ENCODE measurements at regions not wholly inside any gene's neighbourhood (a gene's known extent, or its start where the extent isn't known, plus 50 kb on each side); places are given as distances from the start of the nearest gene placed in this dataset.

DNA sequence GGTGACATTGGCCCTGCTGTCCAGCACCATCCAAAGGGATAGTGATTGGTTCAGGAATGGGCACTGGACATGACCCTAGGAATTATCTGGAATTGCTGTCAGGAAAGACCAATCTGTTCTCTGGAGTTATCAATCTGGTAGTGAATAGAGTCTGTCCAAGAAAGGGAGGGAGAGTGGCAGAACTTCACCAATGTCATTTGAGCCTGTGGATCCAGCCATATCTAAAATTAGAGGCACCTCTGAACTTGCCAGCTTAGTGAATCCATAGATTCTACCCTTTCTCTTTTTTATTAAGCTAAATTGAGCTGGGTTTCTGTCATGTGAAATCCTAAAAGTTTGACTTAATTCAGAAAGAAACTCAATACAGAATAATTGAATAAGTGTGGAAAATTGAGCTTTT lies 93.9 kb downstream of the NKX2-1 start:
- Histone ChIP-seq H3K4me2 (ENCODE audit: low read depth, low read length) (no peak overlapping the region), H2AFZ (ENCODE audit: low read length) (no peak overlapping the region), H3K27ac (ENCODE audit: extremely low read length, insufficient read depth, low read length) (no peak overlapping the region), H3K36me3 (replicated peaks in 1 of 2; ENCODE audit: control insufficient read depth in 1 of 2, insufficient read depth in 2 of 2, low read length in 2 of 2) (no peaks in the 10 kb centered on the region), H3K79me2 (ENCODE audit: insufficient read depth, low read length) (no peaks in the 10 kb centered on the region), H3K27me3 (ENCODE audit: control insufficient read depth in 1 of 2, insufficient read depth in 2 of 2, low read length in 2 of 2) (no peaks in the 10 kb centered on the region), H4K20me1 (ENCODE audit: insufficient read depth, low read length) (no peaks in the 10 kb centered on the region), H3K9me3 (ENCODE audit: low read length) (no peaks in the 10 kb centered on the region), H3K4me3 (replicated peaks in 1 of 3; ENCODE audit: insufficient read depth in 1 of 3, low read depth in 2 of 3, low read length in 3 of 3) (no peak overlapping the region), H3K9ac (ENCODE audit: insufficient read depth, low read depth, low read length) (no peak overlapping the region), H3K4me1 (ENCODE audit: insufficient read depth, low read length) (no peaks in the 10 kb centered on the region)
- in situ Hi-C loops (cut with HindIII; ENCODE audit: extremely low pct_ligation_motif_present, low pct_unique_long_range_greater_than_20kb), result no loop called here
- no TSS peak for BruUV-seq (replicated peaks)
- TF ChIP-seq, protein P1, sequence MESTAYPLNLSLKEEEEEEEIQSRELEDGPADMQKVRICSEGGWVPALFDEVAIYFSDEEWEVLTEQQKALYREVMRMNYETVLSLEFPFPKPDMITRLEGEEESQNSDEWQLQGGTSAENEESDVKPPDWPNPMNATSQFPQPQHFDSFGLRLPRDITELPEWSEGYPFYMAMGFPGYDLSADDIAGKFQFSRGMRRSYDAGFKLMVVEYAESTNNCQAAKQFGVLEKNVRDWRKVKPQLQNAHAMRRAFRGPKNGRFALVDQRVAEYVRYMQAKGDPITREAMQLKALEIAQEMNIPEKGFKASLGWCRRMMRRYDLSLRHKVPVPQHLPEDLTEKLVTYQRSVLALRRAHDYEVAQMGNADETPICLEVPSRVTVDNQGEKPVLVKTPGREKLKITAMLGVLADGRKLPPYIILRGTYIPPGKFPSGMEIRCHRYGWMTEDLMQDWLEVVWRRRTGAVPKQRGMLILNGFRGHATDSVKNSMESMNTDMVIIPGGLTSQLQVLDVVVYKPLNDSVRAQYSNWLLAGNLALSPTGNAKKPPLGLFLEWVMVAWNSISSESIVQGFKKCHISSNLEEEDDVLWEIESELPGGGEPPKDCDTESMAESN (CRISPR knock-in tag; conservative IDR thresholded peaks at IDR 0.05), result no peak
- DNase-seq (ENCODE audit: low spot score) (no peak), ATAC-seq (no peak), FAIRE-seq (no peak)
- ChIA-PET POLR2A (no interaction called here), CTCF (ENCODE audit: low intra/inter-chr PET ratio, low total read pairs) (no interaction called here)
- intact Hi-C loops (cut with micrococcal nuclease; ENCODE audit: unreplicated experiment), result no loop called here

DNA sequence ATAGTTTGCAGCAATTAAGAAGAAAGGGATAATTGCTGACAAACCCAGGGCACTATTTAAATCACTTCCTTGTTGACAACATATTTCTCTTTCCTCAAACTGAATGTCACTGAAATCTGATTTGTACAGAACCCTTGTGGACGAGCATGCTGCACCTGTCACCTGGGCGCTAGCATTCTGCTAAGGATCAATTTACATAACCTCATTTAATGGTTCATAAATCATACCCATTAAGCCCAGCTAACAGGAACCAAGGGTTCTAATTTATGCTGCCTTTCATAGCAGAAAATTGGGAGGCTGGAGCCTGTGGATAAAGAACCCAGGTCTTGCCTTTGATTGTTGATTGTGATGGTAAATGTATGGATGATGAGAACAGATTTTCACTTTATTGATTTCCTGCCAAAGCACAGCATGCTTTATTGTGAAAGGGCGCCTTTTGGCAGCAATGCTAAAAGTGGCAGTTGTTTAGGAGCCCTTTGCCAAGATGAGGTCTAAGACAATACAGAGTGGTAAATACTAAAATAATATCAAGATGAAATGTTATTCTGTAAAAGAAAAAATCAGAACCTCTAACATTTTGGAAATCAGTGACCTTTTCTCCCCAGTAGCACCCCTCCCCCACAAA lies 95.4 kb downstream of the NKX2-1 start:
- no peaks in the 10 kb centered on the region for H3K9me3 ChIP-seq (ENCODE audit: low read length)
- FAIRE-seq, result no peak
- no peak for DNase-seq (ENCODE audit: low spot score)
- TF ChIP-seq, protein P2, sequence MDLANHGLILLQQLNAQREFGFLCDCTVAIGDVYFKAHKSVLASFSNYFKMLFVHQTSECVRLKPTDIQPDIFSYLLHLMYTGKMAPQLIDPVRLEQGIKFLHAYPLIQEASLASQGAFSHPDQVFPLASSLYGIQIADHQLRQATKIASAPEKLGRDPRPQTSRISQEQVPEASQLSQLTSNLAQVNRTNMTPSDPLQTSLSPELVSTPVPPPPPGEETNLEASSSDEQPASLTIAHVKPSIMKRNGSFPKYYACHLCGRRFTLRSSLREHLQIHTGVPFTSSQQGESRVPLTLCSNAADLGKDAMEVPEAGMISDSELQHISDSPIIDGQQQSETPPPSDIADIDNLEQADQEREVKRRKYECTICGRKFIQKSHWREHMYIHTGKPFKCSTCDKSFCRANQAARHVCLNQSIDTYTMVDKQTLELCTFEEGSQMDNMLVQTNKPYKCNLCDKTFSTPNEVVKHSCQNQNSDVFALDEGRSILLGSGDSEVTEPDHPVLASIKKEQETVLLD (CRISPR knock-in tag; IDR thresholded peaks at IDR 0.05; ENCODE audit: low read depth), result no peak
- TF ChIP-seq ZNF674 (CRISPR knock-in tag; IDR thresholded peaks at IDR 0.05; ENCODE audit: low read depth), result no peak
- TF ChIP-seq ZNF12 (CRISPR knock-in tag; IDR thresholded peaks at IDR 0.05), result no peak
- ATAC-seq, result no peak
- no peak overlapping the region for H3K9ac ChIP-seq (ENCODE audit: insufficient read depth, low read depth, low read length)
- H4K20me1 ChIP-seq (ENCODE audit: insufficient read depth, low read length), result no peaks in the 10 kb centered on the region
- no peak overlapping the region for H3K4me3 ChIP-seq (replicated peaks in 1 of 3; ENCODE audit: insufficient read depth in 1 of 3, low read depth in 2 of 3, low read length in 3 of 3)
- H3K4me1 ChIP-seq (ENCODE audit: insufficient read depth, low read length), result no peaks in the 10 kb centered on the region
- POLR2A ChIA-PET, result no interaction called here
- no peaks in the 10 kb centered on the region for H3K27me3 ChIP-seq (ENCODE audit: control insufficient read depth in 1 of 2, insufficient read depth in 2 of 2, low read length in 2 of 2)
- in situ Hi-C loops (cut with HindIII; ENCODE audit: extremely low pct_ligation_motif_present, low pct_unique_long_range_greater_than_20kb), result no loop called here
- H3K27ac ChIP-seq (ENCODE audit: extremely low read length, insufficient read depth, low read length), result no peak overlapping the region
- H3K4me2 ChIP-seq (ENCODE audit: low read depth, low read length), result no peak overlapping the region
- no peak overlapping the region for H2AFZ ChIP-seq (ENCODE audit: low read length)
- BruUV-seq (replicated peaks), result no TSS peak
- WGBS (ENCODE audit: low lambda C conversion rate), result 8% methylated on average over 3 of the region's 3 CpGs
- H3K79me2 ChIP-seq (ENCODE audit: insufficient read depth, low read length), result no peaks in the 10 kb centered on the region
- no peaks in the 10 kb centered on the region for H3K36me3 ChIP-seq (replicated peaks in 1 of 2; ENCODE audit: control insufficient read depth in 1 of 2, insufficient read depth in 2 of 2, low read length in 2 of 2)
- intact Hi-C loops (cut with micrococcal nuclease; ENCODE audit: unreplicated experiment), result no loop called here
- CTCF ChIA-PET (ENCODE audit: low intra/inter-chr PET ratio, low total read pairs), result no interaction called here

Data from HepG2 (cell line).